Neural cell (in vitro differentiated cells): ENCODE measurements at regions not wholly inside any gene's neighbourhood (a gene's known extent, or its start where the extent isn't known, plus 50 kb on each side); places are given as distances from the start of the nearest gene placed in this dataset.

Experiments
- H2AFZ ChIP-seq: fragments of 200-600, 300-800 bp; sonication (generic), shearing (Covaris generic); 2 replicates; pipeline ENCODE4 v1.6.0; 2014; ENCODE audit warnings: low read depth, mild to moderate bottlenecking, antibody characterized with exemption, low read length, moderate library complexity
- H3F3A ChIP-seq: fragments of 200-600 bp; shearing (Covaris generic); 2 replicates; pipeline ENCODE4 v1.6.1; 2016; ENCODE audit warnings: mild to moderate bottlenecking, moderate library complexity, mixed read lengths, antibody characterized with exemption, low read length; ENCODE audit not compliant: insufficient read depth, poor library complexity, severe bottlenecking
- H3K27ac ChIP-seq: fragments of 200-600, 300-800 bp; sonication (generic), shearing (Covaris generic); 2 replicates; pipeline ENCODE4 v1.5.1; 2014; ENCODE audit warnings: mild to moderate bottlenecking, low read length, moderate library complexity
- H3K27me3 ChIP-seq: fragments of 300-800, 200-600 bp; sonication (generic), shearing (Covaris generic); 2 replicates; pipeline ENCODE4 v1.6.0; 2014; ENCODE audit warnings: mild to moderate bottlenecking, low read depth, low read length, moderate library complexity; ENCODE audit not compliant: insufficient read depth
- H3K36me3 ChIP-seq: fragments of 300-800, 200-600 bp; sonication (generic), shearing (Covaris generic); 2 replicates; pipeline ENCODE4 v1.5.1; 2014; ENCODE audit warnings: mild to moderate bottlenecking, antibody characterized with exemption, low read length, moderate library complexity; ENCODE audit not compliant: insufficient read depth
- H3K4me2 ChIP-seq: fragments of 300-800, 200-600 bp; sonication (generic), shearing (Covaris generic); 2 replicates; pipeline ENCODE4 v1.6.0; 2014; ENCODE audit warnings: mild to moderate bottlenecking, low read length
- H3K4me3 ChIP-seq: fragments of 300-800, 200-600 bp; sonication (generic), shearing (Covaris generic); 2 replicates; pipeline ENCODE4 v1.5.1; 2014; ENCODE audit warnings: mild to moderate bottlenecking, low read length, moderate library complexity
- H3K79me2 ChIP-seq: fragments of 200-600 bp; shearing (Covaris generic); replicated peaks from 2 replicates; pipeline ENCODE4 v1.6.0; 2014; ENCODE audit warnings: mild to moderate bottlenecking, low read length, moderate library complexity; ENCODE audit not compliant: insufficient read depth
- H3K9ac ChIP-seq: fragments of 300-800, 200-600 bp; sonication (generic), shearing (Covaris generic); 2 replicates; pipeline ENCODE4 v1.6.1; 2016; ENCODE audit warnings: mild to moderate bottlenecking, low read length, mixed read lengths
- H3K9me2 ChIP-seq: fragments of 200-600 bp; shearing (Covaris generic); 2 replicates; pipeline ENCODE4 v1.6.1; 2016; ENCODE audit warnings: mild to moderate bottlenecking, low read length, mixed read lengths; ENCODE audit not compliant: insufficient read depth
- H3K9me3 ChIP-seq: fragments of 200-600, 300-800 bp; sonication (generic), shearing (Covaris generic); 2 replicates; pipeline ENCODE4 v1.6.1; 2016; ENCODE audit warnings: mild to moderate bottlenecking, mixed run types, low read length, moderate library complexity, mixed read lengths
- H4K20me1 ChIP-seq: fragments of 200-600 bp; shearing (Covaris generic); 2 replicates; pipeline ENCODE4 v1.6.1; 2016; ENCODE audit warnings: mild to moderate bottlenecking, mixed run types; ENCODE audit not compliant: insufficient read depth
- EP300 ChIP-seq: fragments of 450-650 bp; conservative IDR thresholded peaks from 2 replicates; pipeline ENCODE4 v1.6.1; 2014; ENCODE audit warnings: antibody characterized with exemption, mild to moderate bottlenecking, moderate library complexity; ENCODE audit not compliant: poor library complexity, severe bottlenecking
- EZH2 ChIP-seq: fragments of 200-600, 300-800 bp; shearing (Covaris generic), sonication (generic); IDR thresholded peaks from 2 replicates; pipeline ENCODE4 v1.6.1; 2014; ENCODE audit warnings: antibody characterized with exemption, low read length, borderline replicate concordance, mild to moderate bottlenecking; ENCODE audit not compliant: insufficient read depth, poor library complexity, severe bottlenecking
- MXI1 ChIP-seq: fragments of 450-650 bp; conservative IDR thresholded peaks from 2 replicates; pipeline ENCODE4 v1.6.1; 2014; ENCODE audit warnings: antibody characterized with exemption, mild to moderate bottlenecking; ENCODE audit not compliant: poor library complexity, severe bottlenecking
- POLR2AphosphoS5 ChIP-seq: IDR thresholded peaks from 2 replicates; pipeline ENCODE4 v1.6.1; 2012
- RAD21 ChIP-seq: fragments of 450-650 bp; conservative IDR thresholded peaks from 2 replicates; pipeline ENCODE4 v1.6.1; 2014; ENCODE audit warnings: antibody characterized with exemption, mild to moderate bottlenecking, moderate library complexity
- REST ChIP-seq: IDR thresholded peaks from 2 replicates; pipeline ENCODE4 v1.6.1; 2012; ENCODE audit warnings: borderline replicate concordance
- SMC3 ChIP-seq: fragments of 450-650 bp; conservative IDR thresholded peaks from 2 replicates; pipeline ENCODE4 v1.6.1; 2014; ENCODE audit warnings: antibody characterized with exemption, mild to moderate bottlenecking, moderate library complexity; ENCODE audit not compliant: poor library complexity
- TAF1 ChIP-seq: IDR thresholded peaks from 2 replicates; pipeline ENCODE4 v1.6.1; 2012; ENCODE audit warnings: low read depth
- small RNA-seq, 3 experiments: library from RNA; depleted of rRNA; stranded (forward); fragments of <200 nt; gene quantifications; one replicate each; pipeline ENCODE3, GENCODE V24; 2012
- TF ChIP-seq, protein P1 (sequence below): fragments of 450-650 bp; IDR thresholded peaks from 2 replicates; pipeline ENCODE4 v1.5.1; 2014; ENCODE audit warnings: antibody characterized with exemption, mild to moderate bottlenecking, moderate library complexity; ENCODE audit not compliant: poor library complexity, severe bottlenecking

DNA sequence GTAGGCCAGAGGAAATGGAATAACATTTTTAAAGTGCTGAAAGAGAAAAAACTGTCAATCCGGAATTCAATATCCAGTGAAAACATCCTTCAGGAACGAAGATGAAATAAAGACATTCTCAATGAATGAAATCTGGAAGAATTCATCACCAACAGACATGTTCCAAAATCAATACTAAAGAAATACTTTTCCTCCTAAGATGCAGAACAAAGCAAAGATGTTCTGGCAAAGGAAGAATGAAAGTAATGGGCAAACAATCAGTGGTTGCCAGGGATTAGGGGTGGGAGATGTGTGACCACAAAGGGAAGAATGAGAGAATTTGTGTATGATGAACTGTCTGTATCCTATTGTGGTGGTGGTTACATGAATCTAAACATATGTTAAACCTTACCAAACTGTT lies 52.8 kb upstream of the EEPD1 start:
- no peaks in the 10 kb centered on the region for H3K79me2 ChIP-seq
- no peaks in the 10 kb centered on the region for H4K20me1 ChIP-seq
- H3K4me2 ChIP-seq: no peak overlapping the region
- no peaks in the 10 kb centered on the region for H3K27me3 ChIP-seq
- no peak overlapping the region for H3K9ac ChIP-seq
- H3K4me3 ChIP-seq: no peak overlapping the region
- H3K9me3 ChIP-seq: no peaks in the 10 kb centered on the region
- H3K36me3 ChIP-seq: no peaks in the 10 kb centered on the region
- no peaks in the 10 kb centered on the region for H3K9me2 ChIP-seq
- H2AFZ ChIP-seq: no peak overlapping the region
- no peak for TF ChIP-seq SMC3
- TF ChIP-seq TAF1: no peak
- TF ChIP-seq, protein P1, sequence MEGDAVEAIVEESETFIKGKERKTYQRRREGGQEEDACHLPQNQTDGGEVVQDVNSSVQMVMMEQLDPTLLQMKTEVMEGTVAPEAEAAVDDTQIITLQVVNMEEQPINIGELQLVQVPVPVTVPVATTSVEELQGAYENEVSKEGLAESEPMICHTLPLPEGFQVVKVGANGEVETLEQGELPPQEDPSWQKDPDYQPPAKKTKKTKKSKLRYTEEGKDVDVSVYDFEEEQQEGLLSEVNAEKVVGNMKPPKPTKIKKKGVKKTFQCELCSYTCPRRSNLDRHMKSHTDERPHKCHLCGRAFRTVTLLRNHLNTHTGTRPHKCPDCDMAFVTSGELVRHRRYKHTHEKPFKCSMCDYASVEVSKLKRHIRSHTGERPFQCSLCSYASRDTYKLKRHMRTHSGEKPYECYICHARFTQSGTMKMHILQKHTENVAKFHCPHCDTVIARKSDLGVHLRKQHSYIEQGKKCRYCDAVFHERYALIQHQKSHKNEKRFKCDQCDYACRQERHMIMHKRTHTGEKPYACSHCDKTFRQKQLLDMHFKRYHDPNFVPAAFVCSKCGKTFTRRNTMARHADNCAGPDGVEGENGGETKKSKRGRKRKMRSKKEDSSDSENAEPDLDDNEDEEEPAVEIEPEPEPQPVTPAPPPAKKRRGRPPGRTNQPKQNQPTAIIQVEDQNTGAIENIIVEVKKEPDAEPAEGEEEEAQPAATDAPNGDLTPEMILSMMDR: no peak
- no peak for TF ChIP-seq EZH2
- TF ChIP-seq MXI1: no peak
- no peak for TF ChIP-seq POLR2AphosphoS5
- TF ChIP-seq RAD21: no peak
- no peak for TF ChIP-seq EP300
- no peak for TF ChIP-seq REST
- H3K27ac ChIP-seq: no peak overlapping the region
- H3F3A ChIP-seq: no peaks in the 10 kb centered on the region

DNA sequence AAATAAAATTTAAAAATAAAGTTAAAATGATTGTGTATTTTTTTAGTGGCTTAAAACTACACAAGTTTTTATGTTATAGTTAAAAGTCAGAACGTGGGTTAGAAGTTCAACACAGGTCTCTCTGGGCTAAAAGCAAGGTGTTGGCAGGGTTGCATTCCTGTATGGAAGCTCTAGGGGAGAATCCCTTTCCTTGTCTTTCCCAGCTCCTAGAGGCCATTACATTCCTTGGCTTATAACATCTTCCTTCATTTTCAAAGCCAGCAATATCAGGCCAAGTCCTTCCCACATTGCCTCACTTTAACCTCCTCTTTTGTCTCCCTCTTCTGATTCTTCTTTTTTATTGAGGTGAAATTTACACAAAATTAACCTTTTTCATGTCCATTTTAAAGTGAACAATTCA lies 52.4 kb upstream of the EEPD1 start:
- H3K4me2 ChIP-seq: no peak overlapping the region
- no peaks in the 10 kb centered on the region for H3K79me2 ChIP-seq
- no peaks in the 10 kb centered on the region for H3F3A ChIP-seq
- no peaks in the 10 kb centered on the region for H4K20me1 ChIP-seq
- H3K4me3 ChIP-seq: no peak overlapping the region
- no peaks in the 10 kb centered on the region for H3K36me3 ChIP-seq
- H3K9me3 ChIP-seq: no peaks in the 10 kb centered on the region
- TF ChIP-seq, protein P1: no peak
- H3K27me3 ChIP-seq: no peaks in the 10 kb centered on the region
- no peak overlapping the region for H3K27ac ChIP-seq
- H3K9me2 ChIP-seq: no peaks in the 10 kb centered on the region
- no peak overlapping the region for H2AFZ ChIP-seq
- H3K9ac ChIP-seq: no peak overlapping the region

Small RNA genes in the stretch of these regions (small RNA-seq; reads per million reads assigned to genes)
- gene RNU6-1085P: 0 reads per million in 3 experiments
